ENCODE measurements at regions not wholly inside any gene's neighbourhood (a gene's known extent, or its start where the extent isn't known, plus 50 kb on each side); places are given as distances from the start of the nearest gene placed in this dataset.

DNA sequence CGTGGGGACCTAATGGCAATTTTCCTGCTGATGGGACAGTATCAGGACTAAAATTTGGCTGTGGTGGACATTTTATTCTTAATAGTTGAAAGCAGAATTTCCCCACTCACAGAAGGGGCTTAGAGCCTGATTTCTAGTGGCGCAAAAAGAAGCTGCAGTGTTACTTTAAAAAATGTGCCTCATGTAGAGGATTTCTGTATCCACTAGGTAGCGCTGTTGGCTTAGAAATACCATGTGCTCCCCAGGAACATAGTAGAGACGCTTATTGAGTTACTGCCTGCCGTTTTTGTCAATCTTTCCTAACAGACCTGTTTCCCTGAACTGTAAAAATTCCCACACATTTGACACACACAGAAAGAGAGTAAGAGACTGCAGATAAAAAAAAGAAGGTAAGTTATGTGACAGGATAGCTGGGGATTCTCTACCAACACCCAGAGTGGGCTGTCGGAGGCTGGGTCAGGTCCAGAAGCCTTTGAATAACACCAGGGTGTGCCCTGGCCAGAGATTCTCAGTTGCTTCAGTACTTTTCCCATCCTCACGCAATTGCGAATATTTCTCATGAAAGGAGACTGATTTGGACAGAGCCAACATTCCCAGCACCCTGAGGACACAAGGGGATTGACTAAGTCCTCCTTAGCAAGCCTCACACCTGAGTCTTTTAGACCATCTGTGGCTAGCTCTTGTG is 88.4 kb downstream of the ZXDA start:
- Histone ChIP-seq H2AK5ac (ENCODE audit: low read depth, low read length) (no peak overlapping the region), H2BK120ac (replicated peaks; ENCODE audit: low read depth, low read length) (no peak overlapping the region), H3K23me2 (ENCODE audit: low read depth, low read length) (no peaks in the 10 kb centered on the region), H3K23ac (ENCODE audit: insufficient read length) (no peak overlapping the region), H2BK20ac (ENCODE audit: low read length) (no peak overlapping the region), H3K4me3 (ENCODE audit: extremely low read depth in 1 of 4, insufficient read depth in 2 of 4, low read depth in 3 of 4, low read length in 4 of 4) (no peak overlapping the region), H4K8ac (ENCODE audit: extremely low read depth, insufficient read depth, low read length) (no peak overlapping the region), H3K9me3 (ENCODE audit: insufficient read depth in 2 of 2, low read depth in 1 of 2, low read length in 1 of 2) (peaks cover 0 to 4% of the 10 kb centered on the region in 2 experiments; a peak in 1 of 4 replicates), H3K36me3 (ENCODE audit: control insufficient read depth in 2 of 4, insufficient read depth in 4 of 4, low read length in 3 of 4) (no peaks in the 10 kb centered on the region), H3K79me2 (ENCODE audit: control insufficient read depth in 1 of 2, insufficient read depth in 2 of 2, low read length in 2 of 2) (no peaks in the 10 kb centered on the region), H3K27me3 (replicated peaks in 1 of 4; ENCODE audit: control insufficient read depth in 3 of 4, extremely low read depth in 1 of 4, insufficient read depth in 3 of 4, low read length in 3 of 4) (no peaks in the 10 kb centered on the region), H3K14ac (ENCODE audit: insufficient read length) (no peak overlapping the region), H2BK12ac (ENCODE audit: low read depth, low read length) (no peak overlapping the region), H4K20me1 (replicated peaks in 1 of 2; ENCODE audit: control insufficient read depth in 1 of 2, insufficient read depth in 2 of 2, low read length in 2 of 2) (no peaks in the 10 kb centered on the region), H3K4me1 (replicated peaks in 1 of 4; ENCODE audit: control insufficient read depth in 3 of 4, insufficient read depth in 4 of 4, low read length in 3 of 4) (no peaks in the 10 kb centered on the region), H2BK5ac (ENCODE audit: low read depth, low read length) (no peak overlapping the region), H2BK15ac (ENCODE audit: low read length) (no peak overlapping the region), H4K91ac (replicated peaks; ENCODE audit: insufficient read length, low read length) (no peak overlapping the region), H3K4ac (replicated peaks; ENCODE audit: insufficient read length, low read depth, low read length) (no peak overlapping the region), H3K4me2 (ENCODE audit: insufficient read depth in 1 of 2, low read depth in 2 of 2, low read length in 2 of 2) (no peak overlapping the region), H2AFZ (ENCODE audit: low read length) (no peak overlapping the region), H3K9ac (replicated peaks in 1 of 4; ENCODE audit: extremely low read depth in 1 of 4, low read depth in 3 of 4, low read length in 3 of 4) (no peak overlapping the region), H3K79me1 (ENCODE audit: low read depth, low read length) (no peaks in the 10 kb centered on the region), H3K56ac (replicated peaks; ENCODE audit: insufficient read length, low read depth, low read length) (no peak overlapping the region), H3K27ac (ENCODE audit: low read depth, low read length) (no peak overlapping the region), H4K5ac (ENCODE audit: insufficient read length, low read depth, low read length) (no peak overlapping the region), H3K18ac (ENCODE audit: extremely low read depth, low read length) (no peak overlapping the region)
- DNase-seq (ENCODE audit: low read depth in 1 of 2, low spot score in 2 of 2) (no peak), FAIRE-seq (peak; percentile 68)
- ChIA-PET CTCF (ENCODE audit: partially characterized antibody) (no interaction called here), POLR2A (ENCODE audit: partially characterized antibody) (no interaction called here)
- 63% methylated on average over 8 of the region's 8 CpGs; no CpG with 5 or more reads in 1 of the 2 experiments for whole genome bisulfite sequencing, 2 experiments (ENCODE audit: extremely low coverage in 1 of 2, insufficient coverage in 1 of 2, insufficient read length in 1 of 2, insufficient replicate concordance in 2 of 2, low coverage in 1 of 2, low lambda C conversion rate in 2 of 2, missing lambda C conversion rate in 1 of 2)
- TF ChIP-seq PHF8 (conservative IDR thresholded peaks at IDR 0.05; ENCODE audit: low read depth, low read length) (no peak), RAD21 (IDR thresholded peaks at IDR 0.05 in 1 of 2, conservative IDR thresholded peaks at IDR 0.05 in 1 of 2; ENCODE audit: low read depth in 2 of 2, low read length in 2 of 2) (peak; percentile 68 to 79), TAF1 (IDR thresholded peaks at IDR 0.05; ENCODE audit: low read depth, low read length) (no peak), FOSL1 (IDR thresholded peaks at IDR 0.05; ENCODE audit: insufficient read depth, low read depth, low read length) (no peak), CTCF (IDR thresholded peaks at IDR 0.05; ENCODE audit: control extremely low read depth in 1 of 3, insufficient read depth in 1 of 3, low read depth in 1 of 3, low read length in 3 of 3) (peak in 2 of 3 experiments; percentile 42 to 52; a peak in 3 of 4 replicates), KDM5A (IDR thresholded peaks at IDR 0.05; ENCODE audit: low read length) (no peak), ZNF274 (IDR thresholded peaks at IDR 0.05; ENCODE audit: borderline replicate concordance, extremely low read depth, low read length) (no peak), ASH2L (IDR thresholded peaks at IDR 0.05; ENCODE audit: low read length) (no peak)
- TF ChIP-seq, protein P1, sequence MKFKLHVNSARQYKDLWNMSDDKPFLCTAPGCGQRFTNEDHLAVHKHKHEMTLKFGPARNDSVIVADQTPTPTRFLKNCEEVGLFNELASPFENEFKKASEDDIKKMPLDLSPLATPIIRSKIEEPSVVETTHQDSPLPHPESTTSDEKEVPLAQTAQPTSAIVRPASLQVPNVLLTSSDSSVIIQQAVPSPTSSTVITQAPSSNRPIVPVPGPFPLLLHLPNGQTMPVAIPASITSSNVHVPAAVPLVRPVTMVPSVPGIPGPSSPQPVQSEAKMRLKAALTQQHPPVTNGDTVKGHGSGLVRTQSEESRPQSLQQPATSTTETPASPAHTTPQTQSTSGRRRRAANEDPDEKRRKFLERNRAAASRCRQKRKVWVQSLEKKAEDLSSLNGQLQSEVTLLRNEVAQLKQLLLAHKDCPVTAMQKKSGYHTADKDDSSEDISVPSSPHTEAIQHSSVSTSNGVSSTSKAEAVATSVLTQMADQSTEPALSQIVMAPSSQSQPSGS (IDR thresholded peaks at IDR 0.05; ENCODE audit: low read length) = no peak
